ENCODE measurements at regions not wholly inside any gene's neighbourhood (a gene's known extent, or its start where the extent isn't known, plus 50 kb on each side); places are given as distances from the start of the nearest gene placed in this dataset.

DNA sequence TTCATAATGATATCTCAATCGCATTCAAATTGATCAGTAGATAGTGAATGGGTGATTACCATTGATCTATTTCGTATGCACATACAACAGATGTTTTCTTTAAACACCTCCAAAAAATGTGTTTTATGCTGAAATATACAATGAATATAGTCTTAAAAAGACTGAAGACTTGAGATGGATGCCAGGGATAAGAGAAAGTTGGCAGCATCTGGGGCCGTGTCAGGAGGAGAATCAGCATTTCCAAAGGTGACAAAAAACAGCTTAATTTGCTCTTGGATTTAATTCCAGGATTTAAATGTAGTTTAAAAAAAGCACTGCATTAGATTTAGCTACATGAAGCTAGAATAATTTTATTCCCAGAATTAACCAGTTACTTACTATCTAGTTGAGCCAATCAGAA lies 199.7 kb upstream of the CNTN3 start:
- TF ChIP-seq CTCF (IDR thresholded peaks at IDR 0.05; ENCODE audit: unreplicated experiment) = no peak
- CTCF ChIA-PET = no interaction called here
- no peaks in the 10 kb centered on the region for H3K36me3 Mint-ChIP-seq (ENCODE audit: insufficient read depth, unreplicated experiment)
- no peak overlapping the region for H3K4me3 Mint-ChIP-seq (ENCODE audit: low read depth, unreplicated experiment)
- no peak overlapping the region for H3K27ac Mint-ChIP-seq (ENCODE audit: unreplicated experiment)
- DNase-seq = no peak
- H3K9me3 Mint-ChIP-seq (ENCODE audit: low read depth, unreplicated experiment) = peaks cover 9% of the 10 kb centered on the region
- no peaks in the 10 kb centered on the region for H3K27me3 Mint-ChIP-seq (ENCODE audit: unreplicated experiment)
- BruUV-seq (replicated peaks) = no TSS peak
- intact Hi-C loops (cut with micrococcal nuclease; ENCODE audit: unreplicated experiment) = no loop called here
- H3K4me1 Mint-ChIP-seq (ENCODE audit: low read depth, unreplicated experiment) = no peaks in the 10 kb centered on the region

GRCh38 chr3:74812756-74813155 lies 198.3 kb upstream of the CNTN3 start:
- CTCF ChIA-PET = no interaction called here

DNA sequence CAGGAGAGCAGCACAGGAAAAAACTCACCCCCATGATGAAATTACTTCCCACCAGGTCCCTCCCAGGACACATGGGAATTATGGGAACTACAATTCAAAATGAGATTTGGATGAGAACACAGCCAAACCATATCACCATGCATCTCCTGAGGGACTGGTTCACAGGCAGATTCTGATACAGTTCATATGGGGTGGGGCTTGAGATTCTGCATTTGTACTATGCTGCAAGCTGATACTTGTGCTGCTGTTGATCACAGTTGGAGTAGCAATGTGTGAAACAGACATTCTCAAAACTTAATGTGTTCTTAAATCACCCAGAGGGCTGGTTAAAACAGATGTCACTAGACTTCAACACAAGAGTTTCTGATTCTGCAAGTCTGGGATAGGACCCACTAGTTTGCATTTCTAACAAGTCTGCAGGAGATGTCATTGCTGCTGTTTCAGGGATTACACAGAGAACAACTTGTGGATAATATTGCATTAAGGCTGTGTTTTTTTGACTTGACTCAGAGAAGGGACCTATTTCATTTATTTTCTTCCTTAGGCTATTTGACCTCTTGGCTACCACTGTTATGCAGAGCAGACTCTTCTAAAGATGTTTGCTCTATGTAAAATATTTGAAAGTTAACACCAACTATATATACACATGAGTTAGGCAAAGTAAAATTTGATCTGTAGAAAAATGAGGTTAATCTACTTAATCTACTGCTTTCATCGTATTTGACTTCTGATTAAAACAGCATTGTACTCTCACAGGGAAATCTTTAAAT lies 194.2 kb upstream of the CNTN3 start:
- Mint-ChIP-seq H3K36me3 (ENCODE audit: insufficient read depth, unreplicated experiment) (no peaks in the 10 kb centered on the region), H3K9me3 (ENCODE audit: low read depth, unreplicated experiment) (no peaks in the 10 kb centered on the region), H3K27ac (ENCODE audit: unreplicated experiment) (no peak overlapping the region), H3K4me1 (ENCODE audit: low read depth, unreplicated experiment) (no peaks in the 10 kb centered on the region), H3K27me3 (ENCODE audit: unreplicated experiment) (no peaks in the 10 kb centered on the region), H3K4me3 (ENCODE audit: low read depth, unreplicated experiment) (no peak overlapping the region)
- no peak for TF ChIP-seq CTCF (IDR thresholded peaks at IDR 0.05; ENCODE audit: unreplicated experiment)
- DNase-seq = no peak
- BruUV-seq (replicated peaks) = no TSS peak
- CTCF ChIA-PET = no interaction called here
- intact Hi-C loops (cut with micrococcal nuclease; ENCODE audit: unreplicated experiment) = no loop called here

More at GRCh38 chr3:74812756-74813155, 198.3 kb upstream of the CNTN3 start:
- H3K4me1 Mint-ChIP-seq (ENCODE audit: low read depth, unreplicated experiment) = no peaks in the 10 kb centered on the region
- no peak for DNase-seq
- no peak overlapping the region for H3K4me3 Mint-ChIP-seq (ENCODE audit: low read depth, unreplicated experiment)
- no peak overlapping the region for H3K27ac Mint-ChIP-seq (ENCODE audit: unreplicated experiment)
- no peaks in the 10 kb centered on the region for H3K27me3 Mint-ChIP-seq (ENCODE audit: unreplicated experiment)
- BruUV-seq (replicated peaks) = no TSS peak
- no peaks in the 10 kb centered on the region for H3K36me3 Mint-ChIP-seq (ENCODE audit: insufficient read depth, unreplicated experiment)
- H3K9me3 Mint-ChIP-seq (ENCODE audit: low read depth, unreplicated experiment) = peaks cover 7% of the 10 kb centered on the region
- no peak for TF ChIP-seq CTCF (IDR thresholded peaks at IDR 0.05; ENCODE audit: unreplicated experiment)
- intact Hi-C loops (cut with micrococcal nuclease; ENCODE audit: unreplicated experiment) = no loop called here

DNA sequence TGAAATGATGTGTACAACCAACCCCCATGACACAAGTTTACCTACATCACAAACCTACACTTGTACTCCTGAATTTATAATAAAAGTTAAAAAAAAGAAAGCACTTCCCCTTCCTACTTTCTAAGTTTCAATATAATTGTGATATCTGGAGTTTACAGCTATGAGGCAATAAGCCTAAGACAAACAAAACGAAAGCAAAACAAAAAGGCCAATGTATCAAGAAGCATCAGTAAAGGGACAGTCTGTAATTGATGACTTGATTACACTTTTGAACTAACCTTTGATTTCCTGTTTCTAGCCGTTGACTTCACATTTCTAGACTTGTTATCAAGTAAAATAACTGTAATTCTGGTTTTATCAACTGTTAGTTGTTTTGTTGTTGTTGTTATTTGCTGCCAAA lies 187.5 kb upstream of the CNTN3 start:
- no peak for TF ChIP-seq CTCF (IDR thresholded peaks at IDR 0.05; ENCODE audit: unreplicated experiment)
- no peaks in the 10 kb centered on the region for H3K36me3 Mint-ChIP-seq (ENCODE audit: insufficient read depth, unreplicated experiment)
- H3K9me3 Mint-ChIP-seq (ENCODE audit: low read depth, unreplicated experiment) = peaks cover 8% of the 10 kb centered on the region
- no peak for DNase-seq
- CTCF ChIA-PET = no interaction called here
- H3K27ac Mint-ChIP-seq (ENCODE audit: unreplicated experiment) = no peak overlapping the region
- H3K4me1 Mint-ChIP-seq (ENCODE audit: low read depth, unreplicated experiment) = no peaks in the 10 kb centered on the region
- H3K4me3 Mint-ChIP-seq (ENCODE audit: low read depth, unreplicated experiment) = no peak overlapping the region
- intact Hi-C loops (cut with micrococcal nuclease; ENCODE audit: unreplicated experiment) = no loop called here
- BruUV-seq (replicated peaks) = no TSS peak
- H3K27me3 Mint-ChIP-seq (ENCODE audit: unreplicated experiment) = no peaks in the 10 kb centered on the region
